CD4-positive, alpha-beta T cell treated with Interferon alpha-2 for 1 hour (primary cell): ENCODE measurements at regions not wholly inside any gene's neighbourhood (a gene's known extent, or its start where the extent isn't known, plus 50 kb on each side); places are given as distances from the start of the nearest gene placed in this dataset.
"Not testable (repeated sequence)": the region's sequence is repeated elsewhere in the genome, so short reads cannot be mapped to it uniquely, and the experiment has no call there.

Experiments used
- DNase-seq, 2 donors: peaks; one replicate each; pipeline ENCODE4 v3.0.0-alpha.2; 2020 to 2022

GRCh38 chr1:116265931-116266863, 106.8 kb upstream of the ATP1A1 start:
- DNase-seq, result no peak

GRCh38 chr1:116266864-116267212, 106.2 kb upstream of the ATP1A1 start:
- no peak for DNase-seq

- no peak for DNase-seq
Measured at GRCh38 chr1:116268211-116268610, 104.8 kb upstream of the ATP1A1 start.

- DNase-seq, result no peak
Measured at GRCh38 chr1:116270316-116271057, 102.6 kb upstream of the ATP1A1 start.

- DNase-seq, result no peak
Measured at GRCh38 chr1:116273042-116273783, 99.8 kb upstream of the ATP1A1 start.

GRCh38 chr1:116276532-116276931, 96.5 kb upstream of the ATP1A1 start:
- no peak for DNase-seq

GRCh38 chr1:116277840-116278540, 95.1 kb upstream of the ATP1A1 start:
- no peak for DNase-seq

GRCh38 chr1:116278541-116278866, 94.5 kb upstream of the ATP1A1 start:
- no peak for DNase-seq

- no peak for DNase-seq
Measured at GRCh38 chr1:116279715-116280114, 93.3 kb upstream of the ATP1A1 start.

- DNase-seq, result no peak
Measured at GRCh38 chr1:116284819-116285390, 88.1 kb upstream of the ATP1A1 start.

GRCh38 chr1:116286541-116286971, 86.5 kb upstream of the ATP1A1 start:
- no peak for DNase-seq

- no peak for DNase-seq
Measured at GRCh38 chr1:116287341-116288200, 85.5 kb upstream of the ATP1A1 start.

- no peak for DNase-seq
Measured at GRCh38 chr1:116288201-116288598, 84.8 kb upstream of the ATP1A1 start.

GRCh38 chr1:116289193-116289592, 83.9 kb upstream of the ATP1A1 start:
- no peak for DNase-seq

GRCh38 chr1:116290085-116290705, 82.8 kb upstream of the ATP1A1 start:
- DNase-seq, result no peak

- no peak for DNase-seq
Measured at GRCh38 chr1:116291024-116291423, 82.0 kb upstream of the ATP1A1 start.

GRCh38 chr1:116292929-116293725, 79.9 kb upstream of the ATP1A1 start:
- no peak for DNase-seq

- no peak for DNase-seq
Measured at GRCh38 chr1:116297495-116298212, 75.4 kb upstream of the ATP1A1 start.

- DNase-seq, result not testable (repeated sequence)
Measured at GRCh38 chr1:116298213-116298579, 74.8 kb upstream of the ATP1A1 start.
